Astrocyte of the spinal cord (primary cell): ENCODE measurements at regions not wholly inside any gene's neighbourhood (a gene's known extent, or its start where the extent isn't known, plus 50 kb on each side); places are given as distances from the start of the nearest gene placed in this dataset.

Experiments used
- DNase-seq: peaks from one replicate; pipeline ENCODE4 v3.0.0; 2011; ENCODE audit warnings: low read depth, low spot score
- H3K4me3 ChIP-seq: 2 replicates; pipeline ENCODE4 v1.5.1; 2011; ENCODE audit warnings: low read depth, mild to moderate bottlenecking, low read length, moderate library complexity
- in situ Hi-C: cut with HindIII; loops from 2 replicates; pipeline ENCODE4 v1.10.0; 2017; ENCODE audit warnings: low sequenced_read_pairs
- TF ChIP-seq, protein P1 (sequence below): IDR thresholded peaks from 2 replicates; pipeline ENCODE4 v1.5.1; 2012; ENCODE audit warnings: low read depth, mild to moderate bottlenecking, low read length, inconsistent platforms

DNA sequence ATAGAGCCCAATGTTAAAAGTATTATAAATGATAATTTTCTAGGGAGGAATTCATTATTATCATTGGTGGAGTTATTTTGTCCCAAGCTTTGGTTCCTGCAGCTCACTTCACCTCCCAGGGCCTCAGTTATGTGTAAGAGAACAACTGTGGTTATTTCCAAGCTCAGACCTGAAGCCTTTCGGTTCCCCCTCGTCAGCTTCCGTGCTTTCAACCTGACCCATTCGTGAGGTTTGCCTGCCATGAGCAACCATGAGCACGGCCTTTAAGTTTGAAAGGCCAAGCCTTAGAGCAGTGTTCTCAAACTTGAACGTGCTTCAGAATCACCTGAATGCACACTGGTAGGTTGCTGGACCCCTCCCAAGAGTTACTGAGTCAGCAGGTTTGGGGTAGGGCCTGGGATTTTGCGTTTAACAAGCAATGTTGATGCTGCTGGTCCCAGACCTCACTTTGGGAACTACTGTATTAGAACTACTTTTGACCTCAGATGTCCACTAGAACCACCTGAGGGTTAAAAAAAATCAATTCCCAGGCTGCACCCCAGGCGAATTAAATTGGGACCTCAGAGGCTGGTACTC is 133.0 kb upstream of the PRMT8 start:
- TF ChIP-seq, protein P1, sequence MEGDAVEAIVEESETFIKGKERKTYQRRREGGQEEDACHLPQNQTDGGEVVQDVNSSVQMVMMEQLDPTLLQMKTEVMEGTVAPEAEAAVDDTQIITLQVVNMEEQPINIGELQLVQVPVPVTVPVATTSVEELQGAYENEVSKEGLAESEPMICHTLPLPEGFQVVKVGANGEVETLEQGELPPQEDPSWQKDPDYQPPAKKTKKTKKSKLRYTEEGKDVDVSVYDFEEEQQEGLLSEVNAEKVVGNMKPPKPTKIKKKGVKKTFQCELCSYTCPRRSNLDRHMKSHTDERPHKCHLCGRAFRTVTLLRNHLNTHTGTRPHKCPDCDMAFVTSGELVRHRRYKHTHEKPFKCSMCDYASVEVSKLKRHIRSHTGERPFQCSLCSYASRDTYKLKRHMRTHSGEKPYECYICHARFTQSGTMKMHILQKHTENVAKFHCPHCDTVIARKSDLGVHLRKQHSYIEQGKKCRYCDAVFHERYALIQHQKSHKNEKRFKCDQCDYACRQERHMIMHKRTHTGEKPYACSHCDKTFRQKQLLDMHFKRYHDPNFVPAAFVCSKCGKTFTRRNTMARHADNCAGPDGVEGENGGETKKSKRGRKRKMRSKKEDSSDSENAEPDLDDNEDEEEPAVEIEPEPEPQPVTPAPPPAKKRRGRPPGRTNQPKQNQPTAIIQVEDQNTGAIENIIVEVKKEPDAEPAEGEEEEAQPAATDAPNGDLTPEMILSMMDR = no peak
- in situ Hi-C loops = loop anchor here (25.0 kb wide), 1 partner anchor 454 kb away; no protein-coding TSS in a partner anchor
- no peak for DNase-seq
- no peak overlapping the region for H3K4me3 ChIP-seq

DNA sequence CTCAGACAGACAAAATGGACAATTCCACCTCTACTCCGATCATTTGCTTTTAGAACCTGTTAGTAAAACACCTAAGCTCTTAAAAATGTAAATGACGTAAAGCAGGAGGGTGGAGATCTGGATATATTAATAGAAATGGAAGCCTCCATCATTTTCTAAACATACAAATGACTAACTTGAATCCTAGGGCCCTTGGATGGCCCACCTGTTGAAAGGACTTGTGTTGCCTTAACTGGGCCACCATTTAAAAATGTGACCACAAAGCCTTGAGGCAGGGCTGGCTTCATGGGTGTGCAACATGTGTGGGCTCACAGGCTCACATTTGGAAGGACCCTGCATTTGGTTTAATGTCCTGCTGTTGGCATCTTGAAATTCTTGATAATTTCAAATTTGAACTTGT is 131.5 kb upstream of the PRMT8 start:
- in situ Hi-C loops = loop anchor here (25.0 kb wide), 1 partner anchor 453 kb away; no protein-coding TSS in a partner anchor

DNA sequence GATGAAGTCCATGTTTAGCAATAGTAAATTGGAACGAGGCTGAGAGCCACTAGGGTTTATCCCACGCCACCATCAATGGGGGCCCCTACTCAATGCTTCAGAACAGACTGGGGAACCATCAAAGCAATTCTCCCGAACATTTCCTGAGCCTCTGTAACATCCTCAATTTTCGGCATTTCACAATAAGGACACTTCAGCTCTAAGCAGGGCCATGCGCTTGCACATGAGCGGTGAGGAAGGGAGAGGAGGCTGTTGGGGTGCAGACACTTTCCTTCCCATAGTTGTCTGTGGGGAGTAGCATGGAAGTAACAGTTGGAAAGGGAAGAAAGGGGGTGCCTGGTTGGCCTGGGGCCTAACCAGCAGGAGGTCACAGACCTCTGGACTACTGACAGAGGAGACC is 129.9 kb upstream of the PRMT8 start:
- TF ChIP-seq, protein P1 = no peak
- in situ Hi-C loops = loop anchor here (25.0 kb wide), 1 partner anchor 451 kb away; no protein-coding TSS in a partner anchor
- DNase-seq = no peak
- no peak overlapping the region for H3K4me3 ChIP-seq

More for the DNA sequence above, 131.5 kb upstream of the PRMT8 start:
- H3K4me3 ChIP-seq = no peak overlapping the region
- TF ChIP-seq, protein P1 = no peak
- no peak for DNase-seq

DNA sequence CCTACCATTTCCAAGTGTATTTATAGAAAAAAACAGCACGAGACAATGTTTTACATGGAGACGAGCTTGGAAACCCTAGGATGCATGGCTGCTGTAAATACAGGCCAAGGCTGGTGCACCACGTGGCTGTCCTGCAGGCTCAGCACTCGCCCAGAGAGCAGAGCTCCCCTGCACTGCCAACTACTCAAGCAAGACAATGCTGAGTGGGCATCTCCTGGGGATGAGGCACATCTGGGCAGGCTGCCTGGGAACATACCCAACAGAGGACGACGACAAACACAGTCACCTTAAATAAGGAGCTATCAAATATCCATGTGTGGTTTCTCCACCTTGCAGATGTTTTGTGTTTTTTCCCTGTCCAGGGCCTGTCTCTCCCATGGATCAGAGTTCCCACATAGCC is 128.3 kb upstream of the PRMT8 start:
- TF ChIP-seq, protein P1 = no peak
- no peak overlapping the region for H3K4me3 ChIP-seq
- in situ Hi-C loops = loop anchor here (25.0 kb wide), 1 partner anchor 450 kb away; no protein-coding TSS in a partner anchor
- no peak for DNase-seq

DNA sequence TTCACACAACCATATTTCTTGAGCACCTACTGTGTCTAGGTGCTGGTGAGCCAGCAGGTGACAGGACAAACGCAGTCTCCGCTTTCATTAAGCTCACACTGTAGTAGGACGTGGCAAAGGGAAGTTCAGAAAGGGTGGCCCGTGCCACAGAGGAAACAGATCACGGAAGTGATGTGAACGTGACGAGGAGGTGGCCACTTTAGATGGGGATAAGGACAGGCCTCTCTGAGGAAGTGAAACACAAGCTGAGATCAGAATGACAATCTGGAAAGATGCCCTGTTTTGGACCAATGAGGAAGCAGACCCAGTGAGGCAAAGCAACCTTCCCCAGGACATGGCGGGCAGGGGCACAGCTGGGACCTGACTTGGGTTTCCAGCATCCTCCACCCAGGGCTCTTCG is 127.4 kb upstream of the PRMT8 start:
- DNase-seq = no peak
- no peak overlapping the region for H3K4me3 ChIP-seq
- in situ Hi-C loops = loop anchor here (25.0 kb wide), 1 partner anchor 449 kb away; no protein-coding TSS in a partner anchor
- TF ChIP-seq, protein P1 = no peak

DNA sequence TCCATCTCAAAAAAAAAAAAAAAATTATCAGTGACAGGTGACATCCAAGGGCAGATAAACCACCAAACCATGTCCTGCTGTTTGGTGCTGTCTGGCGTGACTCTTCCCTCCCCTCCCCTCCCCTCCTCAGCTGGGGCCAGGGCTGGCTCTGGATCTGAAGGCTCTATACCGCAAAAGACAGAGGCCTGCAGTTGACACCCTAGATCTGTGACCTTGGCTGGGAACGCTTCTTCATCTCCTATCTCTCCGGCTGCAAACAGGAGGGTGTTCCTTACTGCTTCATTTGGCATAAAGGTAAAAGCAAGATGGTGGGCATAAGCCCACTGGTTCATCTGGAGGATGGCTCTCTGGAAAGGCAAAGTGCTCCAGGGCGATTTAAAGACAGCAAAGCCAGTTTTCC is 126.8 kb upstream of the PRMT8 start:
- no peak for DNase-seq
- H3K4me3 ChIP-seq = no peak overlapping the region
- TF ChIP-seq, protein P1 = no peak
- in situ Hi-C loops = loop anchor here (25.0 kb wide), 1 partner anchor 448 kb away; no protein-coding TSS in a partner anchor
